ENCODE measurements at regions not wholly inside any gene's neighbourhood (a gene's known extent, or its start where the extent isn't known, plus 50 kb on each side); places are given as distances from the start of the nearest gene placed in this dataset.

DNA sequence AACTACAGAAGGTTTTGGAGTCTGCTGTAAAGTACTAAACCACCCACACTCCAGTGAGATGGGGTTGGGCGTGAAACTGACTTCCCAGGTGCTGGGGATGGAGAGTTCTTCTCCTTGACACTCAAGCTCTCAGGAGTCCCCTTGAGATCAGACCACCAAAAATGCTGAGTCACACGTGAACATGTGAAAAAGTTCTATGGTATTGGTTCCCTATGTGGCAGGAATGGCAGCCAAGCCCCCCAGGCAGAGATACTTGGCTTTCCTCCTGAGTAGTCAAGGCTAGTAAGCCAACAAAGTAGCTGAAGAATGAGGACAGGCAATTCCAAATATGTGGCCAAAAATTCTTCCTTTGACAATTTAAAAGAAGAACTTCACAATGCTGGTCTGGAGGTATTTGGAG, 222.0 kb upstream of the ADAMTS3 start:
- TF ChIP-seq CTCF (IDR thresholded peaks at IDR 0.05; ENCODE audit: insufficient read depth, low read length, poor library complexity, severe bottlenecking), result no peak
- TF ChIP-seq EZH2phosphoT487 (conservative IDR thresholded peaks at IDR 0.05; ENCODE audit: low read length), result no peak

All from SU-DHL-6 (cell line).